ENCODE measurements at regions not wholly inside any gene's neighbourhood (a gene's known extent, or its start where the extent isn't known, plus 50 kb on each side); places are given as distances from the start of the nearest gene placed in this dataset.
"Not testable (repeated sequence)": the region's sequence is repeated elsewhere in the genome, so short reads cannot be mapped to it uniquely, and the experiment has no call there.

DNA sequence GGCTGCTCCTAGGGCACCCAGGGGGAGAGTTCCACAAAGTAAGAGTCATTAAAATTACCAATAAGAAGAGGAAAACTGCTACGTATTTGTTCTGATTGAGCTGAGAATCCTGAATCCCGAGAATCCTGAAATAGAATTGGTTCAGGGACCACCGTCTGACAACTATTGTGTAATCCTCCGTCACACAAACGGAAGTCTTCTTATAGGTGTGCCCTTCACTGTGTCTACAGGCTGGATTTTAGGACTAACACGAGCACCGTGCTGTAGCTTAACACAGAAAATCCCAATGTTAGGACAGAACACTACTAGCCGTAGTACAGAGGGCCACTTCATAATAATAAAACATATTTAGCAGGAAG is 50.6 kb upstream of the RNF182 start:
- no peak for DNase-seq (ENCODE audit: low read depth in 2 of 2)

DNA sequence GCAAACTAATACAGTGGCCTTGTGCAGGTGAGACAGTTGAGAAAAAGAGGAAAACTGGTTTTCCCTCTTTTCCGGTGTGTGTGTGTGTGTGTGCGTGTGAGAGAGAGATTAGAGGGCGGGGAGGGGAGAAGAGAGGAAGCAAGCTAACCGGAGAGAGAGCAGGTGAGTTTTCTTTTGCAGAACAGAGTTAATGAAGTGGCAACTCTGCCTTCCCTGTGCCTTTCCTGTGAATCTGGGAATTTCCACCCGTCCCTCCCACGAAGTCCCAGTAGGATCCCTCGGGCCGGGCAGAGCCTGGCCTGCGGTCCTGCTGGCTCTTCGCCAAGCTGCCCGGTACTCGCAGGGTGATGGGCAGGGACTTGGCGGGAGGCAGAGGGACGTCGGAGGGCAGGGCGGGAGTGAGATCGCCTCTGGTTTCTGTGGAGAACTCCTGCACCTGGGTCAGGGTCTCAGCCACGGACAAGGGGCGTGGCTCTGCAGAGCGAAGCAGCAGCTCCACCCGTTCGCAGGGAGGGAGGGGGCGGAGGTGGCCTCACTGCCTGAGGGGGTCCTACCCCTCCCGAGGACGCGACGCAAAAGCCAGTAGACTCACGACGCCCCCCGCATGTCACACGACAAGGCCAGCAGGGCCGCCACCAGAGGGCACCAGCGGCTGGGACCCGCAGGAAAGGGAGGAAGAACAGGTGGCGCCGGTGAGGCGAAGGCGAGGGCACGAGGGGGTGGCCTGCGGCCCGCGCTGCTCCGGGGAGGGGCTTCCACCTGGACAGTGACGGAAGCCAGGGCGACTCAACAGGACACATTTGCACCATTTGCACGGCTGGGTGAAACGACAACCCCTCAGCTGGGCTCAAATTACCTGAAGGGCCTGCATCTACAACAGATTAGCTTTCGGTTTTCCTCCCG is 51.2 kb upstream of the RNF182 start:
- DNase-seq (ENCODE audit: low read depth in 2 of 2): peak; percentile 35 to 52

DNA sequence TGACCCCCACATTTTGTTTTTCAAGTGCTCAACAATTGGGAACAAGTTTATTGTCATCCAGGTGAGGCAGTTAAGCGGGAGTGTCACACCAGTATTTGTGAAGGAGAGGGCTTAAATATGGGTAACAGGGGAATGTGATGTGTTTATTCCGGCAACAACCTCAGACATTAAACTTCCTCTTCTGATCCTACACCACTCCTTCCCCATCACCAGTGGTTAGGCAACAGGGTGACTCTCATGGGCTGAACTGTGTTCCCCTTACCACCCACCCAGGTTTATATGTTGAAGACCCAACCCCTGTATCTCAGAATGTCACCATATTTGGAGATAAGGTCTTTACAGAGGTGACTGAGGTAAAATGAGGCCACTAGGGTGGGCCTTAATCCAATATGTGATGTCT is 52.1 kb upstream of the RNF182 start:
- no peak for DNase-seq (ENCODE audit: low read depth in 2 of 2)

DNA sequence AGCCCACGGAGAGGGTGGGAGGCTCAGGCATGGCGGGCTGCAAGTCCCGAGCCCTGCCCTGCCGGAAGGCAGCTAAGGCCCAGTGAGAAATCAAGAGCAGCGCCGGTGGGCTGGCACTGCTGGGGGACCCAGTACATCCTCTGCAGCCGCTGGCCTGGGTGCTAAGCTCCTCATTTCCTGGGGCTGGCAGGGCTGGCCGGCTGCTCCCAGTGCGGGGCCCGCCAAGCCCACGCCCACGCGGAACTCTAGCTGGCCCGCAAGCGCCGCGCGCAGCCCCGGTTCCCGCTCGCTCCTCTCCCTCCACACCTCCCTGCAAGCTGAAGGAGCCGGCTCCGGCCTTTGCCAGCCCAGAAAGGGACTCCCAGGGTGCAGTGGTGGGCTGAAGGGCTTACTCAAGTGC is 52.7 kb upstream of the RNF182 start:
- not testable (repeated sequence) for DNase-seq (ENCODE audit: low read depth in 2 of 2)

DNA sequence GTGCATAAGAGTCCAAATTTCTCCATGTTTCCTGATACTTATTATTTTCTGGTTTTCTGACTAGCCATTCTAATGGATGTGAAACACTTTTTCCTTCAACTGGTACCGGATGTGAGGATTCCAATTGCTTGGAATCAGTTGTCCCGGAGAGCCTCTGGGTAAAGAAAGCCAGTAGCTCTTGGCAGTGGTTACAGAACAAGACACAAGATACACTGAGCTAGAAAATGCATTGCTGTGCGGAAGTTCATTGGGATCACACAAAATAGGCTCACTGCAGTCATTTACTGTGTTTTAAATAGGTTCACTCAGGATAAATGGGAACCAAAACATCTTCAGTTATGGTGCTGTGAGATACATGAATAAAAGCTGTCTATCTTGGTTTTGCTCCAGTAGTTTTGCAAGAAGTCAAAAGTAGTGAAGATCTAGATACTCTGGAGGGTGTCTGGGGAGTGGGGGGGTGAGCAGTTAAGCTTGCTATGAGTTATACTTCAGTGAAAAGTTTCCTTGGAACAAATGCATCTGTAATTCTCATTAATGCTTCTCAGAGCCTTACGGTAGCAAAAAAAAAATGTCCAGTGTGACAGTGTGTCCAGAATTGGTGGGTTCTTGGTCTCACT is 54.4 kb upstream of the RNF182 start:
- no peak for DNase-seq (ENCODE audit: low read depth in 2 of 2)

DNA sequence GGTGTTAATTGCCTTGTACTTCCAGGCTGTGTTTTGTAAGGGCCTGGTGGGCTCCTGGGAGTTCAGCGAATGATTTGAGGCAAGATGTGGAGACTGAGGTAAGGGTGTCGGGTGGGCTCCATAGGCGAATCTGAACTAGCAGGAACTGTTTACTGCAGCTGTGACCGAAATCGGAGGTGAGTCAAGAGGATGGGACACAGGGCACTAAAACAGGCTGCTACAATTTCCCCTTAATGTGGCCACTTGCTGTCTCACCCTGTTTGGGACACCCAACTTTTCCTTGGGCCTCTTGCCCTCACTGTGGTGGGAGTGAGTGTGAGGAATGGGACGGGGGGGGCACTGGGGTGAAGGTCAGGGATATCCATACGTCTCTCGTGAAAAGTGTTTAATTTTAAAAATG is 53.9 kb upstream of the MCUR1 start:
- no peak for DNase-seq (ENCODE audit: low read depth in 2 of 2)

DNA sequence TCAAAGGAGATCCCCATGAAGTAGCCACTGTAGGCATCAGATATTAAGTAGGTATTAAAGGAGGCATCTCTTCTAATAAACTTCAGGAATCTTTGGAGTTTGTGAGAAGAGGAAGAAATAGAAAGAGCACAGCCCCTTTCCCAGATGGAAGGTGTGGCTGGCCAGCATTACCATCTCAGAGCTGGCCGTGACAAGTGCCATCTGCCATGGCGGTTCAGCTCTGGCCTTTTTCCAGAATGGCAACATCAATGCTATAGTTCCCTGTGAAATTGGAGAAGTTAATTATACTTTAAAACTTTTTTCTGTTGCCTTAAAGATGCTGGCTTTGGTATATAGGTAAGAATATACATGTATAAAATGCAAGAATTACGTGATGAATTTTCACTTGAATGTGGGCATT is 51.9 kb upstream of the MCUR1 start:
- no peak for DNase-seq (ENCODE audit: low read depth in 2 of 2)

DNA sequence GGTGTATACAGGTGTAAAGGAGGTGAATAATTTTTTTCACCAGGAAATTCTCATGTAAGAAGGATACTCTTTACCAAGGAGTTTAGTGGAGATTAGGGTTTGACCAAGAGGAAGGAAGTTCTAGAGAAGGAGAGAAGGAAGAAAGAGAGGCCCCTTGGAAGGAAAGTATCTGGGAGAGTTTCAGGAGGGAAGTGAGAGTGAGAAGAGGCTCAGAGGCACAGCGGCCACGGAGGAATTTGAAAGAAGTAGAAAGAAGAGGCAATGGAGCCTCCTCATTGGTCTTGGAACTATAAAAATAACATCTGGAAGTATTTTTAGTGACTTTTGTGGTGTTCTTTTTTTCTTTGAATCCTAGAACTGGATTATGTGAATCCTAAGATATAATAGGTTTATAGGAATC is 50.8 kb upstream of the MCUR1 start:
- no peak for DNase-seq (ENCODE audit: low read depth in 2 of 2)

DNA sequence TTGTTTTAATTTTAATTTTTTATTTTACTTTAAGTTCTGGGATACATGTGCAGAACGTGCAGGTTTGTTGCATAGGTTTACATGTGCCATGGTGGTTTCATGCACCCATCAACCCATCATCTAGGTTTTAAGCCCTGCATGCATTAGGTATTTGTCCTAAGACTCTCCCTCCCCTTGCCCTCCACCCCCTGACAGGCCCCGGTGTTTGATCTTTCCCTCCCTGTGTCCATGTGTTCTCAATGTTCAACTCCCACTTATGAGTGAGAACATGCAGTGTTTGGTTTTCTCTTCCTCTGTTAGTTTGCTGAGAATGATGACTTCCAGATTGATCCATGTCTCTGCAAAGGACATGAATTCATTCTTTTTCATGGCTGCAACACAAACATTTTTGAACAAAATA is 50.3 kb upstream of the MCUR1 start:
- DNase-seq (ENCODE audit: low read depth in 2 of 2): not testable (repeated sequence)
